Kidney tubule cell (primary cell): ENCODE measurements at regions not wholly inside any gene's neighbourhood (a gene's known extent, or its start where the extent isn't known, plus 50 kb on each side); places are given as distances from the start of the nearest gene placed in this dataset.
"Not testable (repeated sequence)": the region's sequence is repeated elsewhere in the genome, so short reads cannot be mapped to it uniquely, and the experiment has no call there.

ENCODE experiments used
- DNase-seq: peaks from one replicate; pipeline ENCODE4 v3.0.0-alpha.2; 2018; ENCODE audit warnings: low spot score

DNA sequence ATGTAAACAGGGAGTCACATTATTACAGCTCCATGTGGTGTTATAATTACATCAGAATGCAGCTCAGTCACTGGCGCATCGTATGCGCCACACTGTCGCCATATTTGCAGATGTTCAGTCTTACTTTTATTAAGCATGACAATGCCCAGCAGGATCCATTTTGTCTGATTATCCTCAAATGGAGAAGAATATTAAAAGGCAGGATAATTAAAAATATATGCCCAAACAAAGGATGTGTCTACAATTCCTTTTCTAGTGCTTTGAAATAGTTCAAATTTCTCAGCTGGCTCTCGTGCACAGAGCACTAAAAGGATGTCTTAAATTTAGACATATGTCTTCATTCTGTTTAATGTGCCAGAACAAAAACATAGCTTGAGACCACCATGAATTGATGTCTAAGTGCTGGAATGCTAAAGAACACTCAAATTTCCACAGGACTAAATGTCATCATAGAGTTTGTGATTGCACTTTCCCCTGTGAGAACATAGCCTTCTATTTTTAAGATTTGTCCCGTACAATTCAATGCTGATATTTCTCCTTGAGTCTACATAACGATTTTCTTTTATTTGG, 168.0 kb downstream of the DKK1 start:
- DNase-seq = no peak

DNA sequence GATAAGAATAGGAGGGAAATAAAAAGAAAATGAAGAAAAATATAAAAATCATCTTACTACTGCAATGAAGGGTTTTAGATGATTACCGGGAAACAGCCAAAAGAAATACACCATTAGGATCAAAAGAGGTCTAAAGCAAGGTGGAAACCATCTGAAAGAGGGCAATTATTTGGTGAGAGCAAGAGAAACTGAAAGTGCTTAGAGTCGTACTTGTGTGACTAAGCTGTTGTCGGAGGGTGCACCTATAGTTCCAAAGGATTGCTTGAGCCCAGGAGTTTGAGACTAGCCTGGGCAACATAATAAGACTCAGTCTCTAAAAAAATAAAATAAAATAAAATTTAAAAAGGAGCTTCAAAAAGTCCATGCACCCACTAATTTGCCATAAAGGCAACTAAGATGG, 169.5 kb downstream of the DKK1 start:
- DNase-seq = no peak

DNA sequence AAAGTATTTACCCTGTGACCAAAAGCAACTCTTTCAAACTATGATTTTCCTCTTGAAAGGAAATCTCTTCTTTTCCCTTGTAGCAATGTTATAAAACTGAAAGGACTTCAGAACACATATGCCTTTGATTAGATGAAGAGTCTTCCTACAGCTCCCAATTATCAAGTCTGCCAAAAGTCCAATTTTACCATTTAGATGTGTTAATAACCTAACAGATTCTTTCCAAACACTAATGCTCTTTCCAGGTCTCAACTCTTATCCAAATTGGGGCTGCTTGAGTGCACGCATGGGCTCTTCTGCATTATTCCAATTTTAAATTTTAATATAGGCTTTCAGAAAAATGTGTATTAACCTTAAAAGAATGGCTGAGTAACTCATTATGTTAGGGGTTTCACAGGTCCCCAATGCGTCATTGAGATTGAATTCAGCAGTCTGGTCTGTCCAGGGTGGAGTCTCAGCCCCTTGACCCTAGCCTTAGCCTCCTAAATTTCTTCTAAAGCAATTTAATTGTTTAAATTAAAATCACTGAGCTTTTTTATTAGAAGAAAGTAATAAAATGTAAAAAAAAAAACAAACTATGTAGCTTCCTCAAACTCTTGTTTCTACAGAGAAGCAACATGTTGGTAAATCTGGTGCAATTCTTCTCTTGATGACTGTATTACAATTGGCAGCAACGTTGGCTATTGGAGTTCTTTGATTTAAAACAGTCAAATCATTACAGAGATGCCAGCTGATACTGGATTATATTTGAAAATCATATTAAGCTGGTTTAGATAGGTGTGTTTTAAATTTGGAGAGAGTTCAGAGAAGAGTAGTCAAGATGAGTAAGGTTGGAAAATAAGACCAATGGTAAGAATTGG, 170.4 kb downstream of the DKK1 start:
- no peak for DNase-seq

DNA sequence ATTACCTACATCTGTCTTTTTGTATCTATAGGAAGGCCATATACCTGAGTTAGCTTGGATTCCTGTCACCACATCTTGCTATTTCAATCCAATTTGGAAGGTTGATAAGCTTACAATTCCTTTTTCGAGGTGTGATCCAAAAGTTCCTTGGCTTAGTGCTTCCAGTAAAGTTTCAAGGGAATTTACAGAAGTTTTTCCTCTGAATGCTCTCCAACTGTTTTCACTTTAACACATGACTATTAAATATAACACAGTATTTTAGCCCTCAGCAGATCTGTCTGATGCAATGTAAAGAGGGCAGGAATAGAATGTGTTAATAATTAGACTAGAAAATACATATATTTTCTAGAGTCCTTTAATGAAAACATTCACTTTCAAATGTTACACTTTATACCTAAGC, 171.4 kb downstream of the DKK1 start:
- no peak for DNase-seq

DNA sequence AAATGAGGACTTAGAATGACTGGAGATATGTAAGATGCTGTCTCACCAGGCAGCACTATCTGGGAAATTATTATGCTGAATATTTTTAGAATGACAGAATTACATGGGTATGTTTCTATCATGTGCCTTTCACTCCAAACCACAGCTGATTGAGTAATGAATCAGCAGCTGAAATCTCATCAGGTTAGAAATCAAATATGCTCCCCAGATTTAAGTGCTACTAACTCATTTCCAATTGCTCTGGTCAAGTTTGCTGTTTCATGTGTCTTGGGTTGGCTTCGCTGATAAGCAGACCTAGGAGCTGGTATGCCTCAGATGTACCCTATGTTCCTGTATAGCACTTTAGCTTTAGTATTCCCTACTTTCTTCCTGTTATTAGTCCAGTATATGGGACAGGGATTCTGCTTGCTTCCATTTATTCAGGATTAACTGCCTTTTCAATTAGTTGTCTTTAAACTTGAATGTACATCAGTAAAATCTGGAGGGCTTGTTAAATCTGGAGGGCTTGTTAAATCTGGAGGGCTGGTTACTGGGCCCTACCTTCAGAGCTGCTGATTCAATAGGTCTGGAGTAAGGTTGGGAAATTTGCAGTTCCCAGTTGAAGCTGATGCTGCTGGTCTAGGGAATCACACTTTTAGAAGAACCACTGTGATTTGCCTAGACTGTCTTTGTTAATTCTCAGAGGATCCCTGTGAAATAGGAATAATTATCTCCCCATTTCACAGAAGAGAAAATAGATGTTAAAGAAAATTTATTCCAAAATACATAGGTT, 172.9 kb downstream of the DKK1 start:
- DNase-seq = peak; percentile 88

DNA sequence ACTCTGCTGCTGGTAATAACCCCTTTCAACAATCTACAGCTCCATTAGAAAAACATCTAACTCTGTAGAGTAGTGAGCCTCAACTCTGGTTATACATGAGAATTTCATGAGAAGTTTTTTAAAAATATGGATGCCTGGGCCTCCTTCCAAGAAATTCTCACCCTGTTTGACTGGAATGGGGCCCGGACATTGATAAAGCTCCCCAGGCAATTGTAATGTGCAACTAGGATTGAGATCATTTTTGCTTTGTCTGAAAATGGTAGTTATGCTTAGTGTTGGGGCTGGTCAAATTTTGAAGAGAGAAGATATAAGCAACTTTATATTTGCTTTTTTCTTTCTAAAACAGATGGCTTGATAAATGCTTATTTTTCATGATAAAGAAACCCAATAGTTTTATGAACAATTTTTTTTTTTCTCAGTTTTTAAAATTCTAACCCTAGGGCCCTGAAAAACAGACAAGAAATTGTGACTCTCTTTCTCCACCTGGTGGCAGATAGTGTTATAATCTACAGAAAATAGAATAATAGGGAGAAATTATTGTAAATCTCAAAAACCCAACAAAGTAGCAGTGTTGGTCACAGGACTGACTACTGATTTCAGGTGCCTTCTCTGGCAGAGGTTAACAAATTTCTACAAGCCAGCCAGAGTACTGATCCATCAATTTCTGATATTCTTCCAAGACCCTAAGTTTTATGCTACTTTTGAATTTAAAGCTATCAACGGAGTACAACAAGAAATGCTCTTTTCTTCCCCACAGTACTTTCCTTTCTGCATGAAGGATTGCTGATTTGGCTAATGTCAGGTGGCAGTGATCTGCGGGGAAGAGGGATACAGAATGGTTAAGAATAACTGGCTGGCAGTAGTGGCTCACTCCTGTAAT, 174.8 kb downstream of the DKK1 start:
- peak; percentile 46 for DNase-seq

DNA sequence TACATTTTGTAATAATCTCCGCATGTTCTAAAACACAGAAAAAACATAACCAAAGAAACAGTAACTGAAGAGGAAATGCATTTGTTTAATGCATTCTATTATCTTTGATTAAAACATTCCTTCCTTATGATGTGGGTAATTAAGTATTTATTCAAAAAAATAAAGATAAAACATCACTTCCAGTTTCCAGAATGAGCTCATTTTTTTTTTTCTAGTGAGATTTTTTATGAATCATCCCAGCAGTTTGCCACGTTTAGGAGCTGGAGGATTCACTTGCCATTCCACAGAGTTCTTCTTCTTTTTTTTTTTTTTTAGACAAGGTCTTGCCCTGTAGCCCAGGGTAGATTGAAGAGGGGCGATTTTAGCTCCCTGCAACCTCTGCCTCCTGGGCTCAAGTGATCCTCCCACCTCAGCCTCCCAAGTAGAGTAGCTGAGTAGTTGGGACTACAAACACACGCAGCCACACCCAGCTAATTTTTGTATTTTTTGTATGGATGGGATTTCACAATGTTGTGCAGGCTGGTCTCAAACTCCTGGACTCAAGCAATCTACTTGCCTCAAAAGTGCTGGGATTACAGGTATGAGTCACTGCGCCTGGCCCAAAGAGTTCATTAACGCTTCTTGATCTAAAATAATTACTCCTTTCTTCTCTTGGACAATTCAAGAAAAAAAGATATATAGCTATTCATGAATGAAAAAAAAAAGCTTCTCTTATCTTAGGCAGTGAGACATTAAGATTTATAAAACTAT, 177.3 kb downstream of the DKK1 start:
- no peak for DNase-seq

DNA sequence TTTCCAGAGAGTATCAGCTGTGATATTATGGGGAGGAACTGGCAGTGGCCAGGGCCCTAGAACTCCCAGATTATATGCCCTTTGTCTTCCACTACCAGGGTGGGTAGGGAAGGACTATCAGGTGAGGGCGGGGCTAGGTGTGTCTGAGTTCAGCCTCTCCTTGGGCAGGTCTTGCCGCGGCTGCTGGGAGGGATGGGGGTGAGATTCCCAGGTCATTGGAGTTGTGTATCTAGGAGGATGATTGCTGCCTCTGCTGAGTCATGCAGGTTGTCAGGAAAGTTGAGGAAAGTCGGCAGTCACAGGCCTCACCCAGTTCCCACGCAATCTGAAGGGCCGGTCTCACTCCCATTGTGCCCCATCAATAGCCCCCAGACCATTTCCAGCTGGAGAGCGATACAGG, 185.2 kb downstream of the DKK1 start:
- no peak for DNase-seq

DNA sequence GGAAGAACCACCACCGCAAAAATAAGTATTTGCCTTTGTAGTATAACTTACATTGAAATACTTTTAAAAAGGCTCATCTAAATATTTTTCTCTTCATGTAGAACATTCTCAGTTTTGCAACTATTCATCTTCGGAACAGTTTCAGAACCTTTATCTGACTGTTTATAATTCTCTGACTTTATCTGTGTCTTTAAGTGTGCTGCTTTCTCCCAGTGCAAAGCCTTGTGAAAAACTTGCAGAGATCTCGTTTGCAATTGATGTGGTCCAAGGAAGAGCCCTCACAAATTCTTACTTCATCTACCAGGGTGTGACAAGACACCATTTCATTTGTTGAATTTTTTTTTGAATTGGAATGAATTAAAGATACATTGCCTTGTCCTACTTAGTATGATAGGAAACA, 186.4 kb downstream of the DKK1 start:
- no peak for DNase-seq

DNA sequence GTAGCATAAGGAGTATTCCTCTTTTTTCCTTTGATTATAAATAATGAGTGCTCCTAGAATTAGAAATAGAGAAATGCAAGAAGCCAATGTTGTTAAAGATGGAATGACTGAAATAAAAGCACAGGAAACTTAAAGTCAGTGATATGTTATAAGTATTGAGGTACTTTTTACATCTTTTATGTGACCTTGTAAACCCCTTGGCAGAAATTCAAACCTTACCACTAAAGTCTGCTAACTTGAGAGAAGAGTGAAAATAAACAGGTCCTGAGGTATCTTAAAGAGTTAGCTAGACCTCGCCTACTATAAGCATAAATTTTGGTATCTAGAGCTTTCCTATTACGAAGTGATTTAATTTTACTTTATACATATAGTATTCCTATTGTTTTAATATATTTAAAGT, 188.2 kb downstream of the DKK1 start:
- DNase-seq = no peak

DNA sequence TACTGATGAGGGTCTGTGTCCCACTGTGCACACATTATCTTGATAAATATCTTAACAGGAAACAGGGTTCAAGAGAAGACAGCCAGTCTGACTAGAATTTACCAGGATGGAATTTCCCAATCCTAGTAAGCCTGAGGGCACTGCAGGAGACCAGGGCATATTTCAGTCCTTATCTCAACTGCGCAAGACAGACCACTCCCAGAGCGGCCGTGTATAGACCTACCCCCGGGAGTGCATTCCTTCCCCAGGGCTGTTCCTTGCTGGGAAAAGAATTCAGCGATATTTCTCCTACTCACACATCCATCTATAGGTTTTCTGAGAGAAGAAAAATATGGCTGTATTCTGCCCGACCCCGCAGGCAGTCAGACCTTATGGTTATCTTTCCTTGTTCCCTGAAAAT, 191.3 kb downstream of the DKK1 start:
- DNase-seq = not testable (repeated sequence)

DNA sequence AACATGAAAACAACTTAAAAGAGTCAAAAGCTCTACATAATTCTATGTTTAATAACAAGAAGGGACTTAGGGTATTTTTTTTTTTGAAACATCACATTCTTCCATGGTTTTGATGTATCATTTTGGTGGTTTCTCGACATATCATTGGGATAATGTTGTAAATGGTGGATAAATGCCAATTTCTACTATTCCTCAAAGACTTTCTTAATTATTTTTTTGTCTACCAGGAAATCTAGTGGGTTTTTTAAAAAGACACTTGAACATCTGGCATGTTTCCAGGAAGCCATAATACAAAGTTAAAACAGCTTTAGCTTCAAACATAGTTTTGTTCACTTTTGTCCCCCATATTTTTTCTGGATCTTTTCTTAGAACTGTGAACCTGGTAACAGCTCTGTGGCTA, 200.4 kb downstream of the DKK1 start:
- DNase-seq = no peak

DNA sequence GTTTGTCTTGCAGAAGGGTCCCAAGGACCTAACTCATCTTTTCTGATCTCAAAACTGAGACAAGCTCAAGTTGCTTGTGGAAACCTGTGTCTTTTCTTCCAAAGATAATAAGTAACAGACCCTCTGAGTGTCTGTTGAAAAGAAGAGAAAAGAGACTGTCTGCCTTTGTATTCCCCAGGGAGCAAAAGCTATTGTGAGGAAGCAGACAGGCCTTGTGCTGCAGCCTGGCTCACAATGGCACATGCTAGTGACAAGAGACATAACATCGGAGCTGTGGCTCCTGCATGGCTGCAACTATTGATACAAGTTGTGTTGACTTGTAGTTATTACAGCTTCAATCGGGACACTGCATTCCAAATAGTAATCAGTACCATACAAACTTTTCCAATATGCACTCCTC, 202.9 kb downstream of the DKK1 start:
- no peak for DNase-seq

DNA sequence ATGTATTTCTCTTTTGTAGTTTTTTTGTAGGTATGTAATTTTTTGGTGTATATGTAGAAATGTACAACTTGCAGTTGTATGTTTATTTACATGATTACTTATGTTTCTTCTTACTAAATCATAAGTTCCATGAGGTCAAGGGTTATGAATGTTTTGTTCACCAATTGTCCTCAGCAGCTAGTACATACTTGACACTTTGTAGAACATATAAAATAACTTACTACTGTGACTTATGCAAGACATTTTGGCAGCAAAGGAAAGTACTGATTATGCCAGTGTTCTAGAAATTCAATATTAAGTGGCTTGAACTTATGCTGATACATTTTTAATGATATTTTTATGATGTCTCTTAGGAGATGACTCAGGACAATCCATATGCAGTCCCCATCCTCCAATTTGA, 209.6 kb downstream of the DKK1 start:
- no peak for DNase-seq

DNA sequence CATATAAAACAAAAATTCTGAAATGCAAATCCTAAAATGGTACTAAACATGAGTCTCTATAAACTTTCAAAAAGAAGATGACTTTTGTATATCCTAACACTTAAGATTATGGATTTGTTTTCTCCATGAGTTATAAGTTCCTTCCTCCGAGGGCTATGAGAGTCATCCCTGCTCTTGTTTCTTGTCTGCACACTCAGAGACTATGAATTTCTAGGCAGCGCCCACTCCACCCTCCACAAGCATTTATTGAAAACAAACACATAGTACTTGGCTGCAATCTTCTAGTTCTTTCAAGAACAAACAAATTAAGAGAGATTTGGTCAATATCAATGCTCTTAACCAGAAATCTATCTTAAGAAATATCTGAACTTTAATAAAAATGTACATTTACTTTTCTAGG, 211.7 kb downstream of the DKK1 start:
- no peak for DNase-seq

DNA sequence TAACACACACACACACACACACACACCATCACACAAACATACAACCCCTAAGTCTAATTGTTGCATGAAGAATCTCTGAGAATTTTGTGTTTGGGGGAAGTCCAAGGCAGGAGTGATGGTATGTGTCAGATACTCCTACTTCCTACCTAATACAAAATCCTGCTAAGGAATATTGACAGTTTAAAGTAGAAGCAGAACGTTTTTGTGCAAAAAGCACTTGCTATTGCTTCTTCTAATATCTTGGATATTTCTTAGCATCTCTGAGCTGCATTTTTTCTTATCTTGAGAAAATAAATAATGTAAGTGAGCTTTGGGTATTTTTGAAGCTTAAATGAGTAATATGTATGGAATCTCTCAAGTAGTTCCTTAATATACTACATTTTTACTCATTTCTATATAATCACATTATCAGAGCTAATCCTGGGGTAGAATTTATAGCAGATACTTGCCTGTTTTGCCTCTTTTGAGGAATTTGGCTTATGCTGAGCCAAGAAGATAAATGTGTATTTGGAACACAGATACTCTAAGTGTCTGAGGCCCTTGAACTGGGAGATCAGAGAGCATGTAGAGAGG, 212.3 kb downstream of the DKK1 start:
- DNase-seq = no peak

DNA sequence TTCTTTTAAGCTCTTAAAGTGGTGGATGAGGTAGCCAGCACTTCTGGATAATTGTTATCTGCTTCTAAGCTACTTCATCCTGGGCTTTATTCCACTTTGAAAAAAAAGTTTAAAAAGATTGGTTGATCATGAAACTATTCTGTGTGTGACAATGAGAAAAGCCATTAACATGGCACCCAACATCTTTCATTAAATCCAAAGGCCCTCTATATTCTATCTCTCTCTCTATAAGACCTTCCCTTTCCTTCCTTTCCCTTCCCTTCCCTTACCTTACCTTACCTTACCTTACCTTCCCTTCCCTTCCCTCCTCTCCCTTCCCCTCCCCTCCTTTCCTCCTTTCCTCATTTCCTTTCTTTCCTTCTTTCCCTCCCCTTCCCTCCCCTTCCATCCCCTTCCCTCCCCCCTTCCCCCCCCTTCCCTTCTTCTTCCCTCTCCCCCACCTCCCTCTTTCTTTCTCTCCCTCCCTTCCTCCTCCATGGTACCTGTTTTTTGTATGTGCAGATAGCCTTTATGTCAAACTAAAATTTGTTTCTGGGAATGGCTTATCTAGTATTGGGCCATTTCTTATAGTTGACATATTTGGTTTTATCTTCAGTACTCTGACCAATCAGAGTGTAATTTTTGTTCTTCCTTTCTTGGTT, 218.7 kb downstream of the DKK1 start:
- DNase-seq = no peak

DNA sequence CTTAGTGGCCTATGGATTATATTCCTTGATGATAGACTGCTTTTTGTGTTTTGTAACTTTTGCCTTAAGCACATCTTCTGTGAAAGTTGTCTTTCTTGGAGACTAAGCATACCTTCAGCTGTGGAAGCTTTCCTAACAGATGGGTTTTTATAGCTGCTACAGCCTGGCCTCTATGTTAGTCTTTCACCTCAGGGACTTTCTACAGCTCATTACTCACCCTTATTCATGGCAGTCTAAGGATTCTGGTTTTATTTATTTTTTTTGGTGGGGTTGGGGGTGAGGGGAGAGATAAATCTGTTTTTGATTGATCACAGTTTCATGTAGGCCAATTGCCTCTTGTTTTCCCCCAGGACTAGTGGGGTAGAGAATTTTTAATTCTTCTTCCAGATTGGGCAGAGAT, 219.9 kb downstream of the DKK1 start:
- no peak for DNase-seq

DNA sequence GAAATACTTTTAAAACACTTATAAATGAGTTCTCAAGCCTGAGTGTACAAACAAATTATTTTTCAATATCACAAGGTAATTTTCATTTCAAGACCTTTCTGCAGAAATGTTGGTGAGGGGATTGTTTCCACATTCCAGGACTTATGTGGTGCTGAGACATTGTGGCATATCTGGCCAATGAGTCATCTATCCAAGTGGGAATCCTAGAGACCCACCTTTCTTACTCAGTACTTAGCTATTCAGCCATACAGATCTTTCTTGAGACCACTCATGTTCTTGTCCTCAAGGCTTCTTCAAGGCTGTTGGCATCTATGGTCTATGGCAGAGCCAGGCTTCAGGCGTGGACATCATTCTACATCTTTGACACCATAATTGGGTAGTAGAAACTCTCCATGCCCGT, 225.4 kb downstream of the DKK1 start:
- DNase-seq = peak; percentile 75

DNA sequence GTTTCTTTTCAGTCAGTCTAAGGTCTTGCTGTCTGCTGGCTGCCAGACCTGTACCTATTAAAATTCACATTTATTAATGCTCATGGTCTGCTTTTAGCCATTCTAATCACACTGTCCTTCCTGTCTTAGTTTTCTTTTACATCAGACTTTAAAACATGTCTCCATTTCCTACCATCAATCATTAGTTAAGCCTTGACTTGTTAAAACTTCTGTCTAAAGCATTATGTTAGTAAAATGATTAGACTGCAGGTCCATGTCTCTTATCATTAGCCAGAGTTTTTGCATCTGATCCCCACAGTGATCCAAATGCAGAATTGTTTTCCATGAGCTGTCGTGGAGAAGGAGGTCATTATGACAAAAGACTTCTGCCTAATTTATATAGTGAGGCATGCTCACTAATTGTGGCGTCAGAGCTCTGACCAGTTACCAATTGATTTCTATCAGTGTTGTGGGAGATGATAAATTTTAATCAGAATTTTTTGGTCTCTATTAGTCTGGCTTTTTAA, 226.5 kb downstream of the DKK1 start:
- DNase-seq = no peak
